ENCODE measurements at regions not wholly inside any gene's neighbourhood (a gene's known extent, or its start where the extent isn't known, plus 50 kb on each side); places are given as distances from the start of the nearest gene placed in this dataset.

- Histone ChIP-seq H3K27ac (no peak overlapping the region), H3K9ac (no peak overlapping the region), H3K4me2 (no peak overlapping the region), H4K20me1 (ENCODE audit: insufficient read depth) (no peaks in the 10 kb centered on the region), H3K27me3 (ENCODE audit: insufficient read depth, low read depth) (no peaks in the 10 kb centered on the region), H3K4me1 (ENCODE audit: low read depth, poor library complexity, severe bottlenecking) (no peaks in the 10 kb centered on the region), H3K4me3 (IDR thresholded peaks at IDR 0.05; ENCODE audit: insufficient read depth, low read depth, low read length) (no peak overlapping the region), H3K36me3 (ENCODE audit: insufficient read depth) (no peaks in the 10 kb centered on the region), H3K79me2 (ENCODE audit: insufficient read depth, low read depth) (no peaks in the 10 kb centered on the region), H2AFZ (ENCODE audit: low read depth) (no peak overlapping the region)
- TF ChIP-seq CTCF (conservative IDR thresholded peaks at IDR 0.05; ENCODE audit: low read depth, low read length), result no peak
These were observed 403.6 kb upstream of the PROK2 start for GRCh38 chr3:72188536-72188935.

- Histone ChIP-seq H3K36me3 (ENCODE audit: insufficient read depth) (no peaks in the 10 kb centered on the region), H3K27ac (no peak overlapping the region), H4K20me1 (ENCODE audit: insufficient read depth) (no peaks in the 10 kb centered on the region), H3K4me1 (ENCODE audit: low read depth, poor library complexity, severe bottlenecking) (no peaks in the 10 kb centered on the region), H3K4me3 (IDR thresholded peaks at IDR 0.05; ENCODE audit: insufficient read depth, low read depth, low read length) (no peak overlapping the region), H3K9ac (no peak overlapping the region), H3K79me2 (ENCODE audit: insufficient read depth, low read depth) (no peaks in the 10 kb centered on the region), H3K4me2 (no peak overlapping the region), H2AFZ (ENCODE audit: low read depth) (no peak overlapping the region), H3K27me3 (ENCODE audit: insufficient read depth, low read depth) (no peaks in the 10 kb centered on the region)
- no peak for TF ChIP-seq CTCF (conservative IDR thresholded peaks at IDR 0.05; ENCODE audit: low read depth, low read length)
These were observed 402.2 kb upstream of the PROK2 start for GRCh38 chr3:72187131-72187530.

GRCh38 chr3:72186400-72186855, 401.5 kb upstream of the PROK2 start:
- Histone ChIP-seq H3K4me2 (no peak overlapping the region), H2AFZ (ENCODE audit: low read depth) (no peak overlapping the region)
- no peak for TF ChIP-seq CTCF (conservative IDR thresholded peaks at IDR 0.05; ENCODE audit: low read depth, low read length)

GRCh38 chr3:72185549-72186399, 400.8 kb upstream of the PROK2 start:
- Histone ChIP-seq H3K79me2 (ENCODE audit: insufficient read depth, low read depth) (no peaks in the 10 kb centered on the region), H3K27me3 (ENCODE audit: insufficient read depth, low read depth) (no peaks in the 10 kb centered on the region), H2AFZ (ENCODE audit: low read depth) (no peak overlapping the region), H3K4me3 (IDR thresholded peaks at IDR 0.05; ENCODE audit: insufficient read depth, low read depth, low read length) (no peak overlapping the region), H3K9ac (no peak overlapping the region), H3K4me1 (ENCODE audit: low read depth, poor library complexity, severe bottlenecking) (no peaks in the 10 kb centered on the region), H3K36me3 (ENCODE audit: insufficient read depth) (no peaks in the 10 kb centered on the region), H3K27ac (no peak overlapping the region), H3K4me2 (no peak overlapping the region), H4K20me1 (ENCODE audit: insufficient read depth) (no peaks in the 10 kb centered on the region)
- no peak for TF ChIP-seq CTCF (conservative IDR thresholded peaks at IDR 0.05; ENCODE audit: low read depth, low read length)

More at GRCh38 chr3:72186400-72186855, 401.5 kb upstream of the PROK2 start:
- no peaks in the 10 kb centered on the region for H3K36me3 ChIP-seq (ENCODE audit: insufficient read depth)
- no peaks in the 10 kb centered on the region for H4K20me1 ChIP-seq (ENCODE audit: insufficient read depth)
- no peak overlapping the region for H3K4me3 ChIP-seq (IDR thresholded peaks at IDR 0.05; ENCODE audit: insufficient read depth, low read depth, low read length)
- H3K27me3 ChIP-seq (ENCODE audit: insufficient read depth, low read depth), result no peaks in the 10 kb centered on the region
- no peak overlapping the region for H3K27ac ChIP-seq
- H3K79me2 ChIP-seq (ENCODE audit: insufficient read depth, low read depth), result no peaks in the 10 kb centered on the region
- no peak overlapping the region for H3K9ac ChIP-seq
- H3K4me1 ChIP-seq (ENCODE audit: low read depth, poor library complexity, severe bottlenecking), result no peaks in the 10 kb centered on the region
